Spleen (tissue), 11 donors: ENCODE measurements at regions not wholly inside any gene's neighbourhood (a gene's known extent, or its start where the extent isn't known, plus 50 kb on each side); places are given as distances from the start of the nearest gene placed in this dataset.

Experiments
- DNase-seq: peaks from one replicate; pipeline ENCODE4 v3.0.0-alpha.2; 2020
- H3K27ac ChIP-seq, 8 donors: fragments of 200-600 bp; sonication (generic) in 7 of 8; 1 replicate in 4 of 8; 2 replicates in 4 of 8; pipeline versions ENCODE4 v1.5.0 to v1.8.0; 2016 to 2021; ENCODE audit warnings: inconsistent platforms in 4 of 8, mild to moderate bottlenecking in 4 of 8, moderate library complexity in 1 of 8
- H3K27me3 ChIP-seq, 7 donors: fragments of 200-600 bp; sonication (generic) in 6 of 7; replicated peaks in 1 of 7; 1 replicate in 4 of 7; 2 replicates in 3 of 7; pipeline versions ENCODE4 v1.5.0 to v1.8.0; 2016 to 2021; ENCODE audit warnings: inconsistent platforms in 3 of 7, mild to moderate bottlenecking in 1 of 7
- H3K36me3 ChIP-seq, 6 donors: fragments of 200-600 bp; sonication (generic) in 5 of 6; 1 replicate in 4 of 6; 2 replicates in 2 of 6; pipeline versions ENCODE4 v1.5.0 to v1.8.0; 2016 to 2021; ENCODE audit warnings: inconsistent platforms in 2 of 6
- H3K4me1 ChIP-seq, 6 donors: fragments of 200-600 bp; sonication (generic) in 5 of 6; 1 replicate in 3 of 6; 2 replicates in 3 of 6; pipeline versions ENCODE4 v1.5.0 to v1.8.0; 2016 to 2021; ENCODE audit warnings: inconsistent platforms in 3 of 6
- H3K4me3 ChIP-seq, 8 donors: fragments of 200-600 bp; sonication (generic) in 7 of 8; 1 replicate in 4 of 8; 2 replicates in 4 of 8; pipeline versions ENCODE4 v1.5.0 to v1.8.0; 2016 to 2021; ENCODE audit warnings: inconsistent platforms in 4 of 8, mild to moderate bottlenecking in 4 of 8, moderate library complexity in 2 of 8
- H3K9me3 ChIP-seq, 8 donors: fragments of 200-600 bp; sonication (generic) in 7 of 8; 1 replicate in 4 of 8; 2 replicates in 4 of 8; pipeline versions ENCODE4 v1.5.0 to v1.8.0; 2016 to 2021; ENCODE audit warnings: inconsistent platforms in 4 of 8
- CTCF ChIP-seq, 11 experiments: fragments of 200-600 bp in 7 of 11; fragments of 450-650 bp in 4 of 11; sonication (generic) in 4 of 11; IDR thresholded peaks in 8 of 11; conservative IDR thresholded peaks in 3 of 11; 1 replicate in 7 of 11; 2 replicates in 4 of 11; pipeline versions ENCODE4 v1.4.0 to v1.8.0; 2016 to 2021; ENCODE audit warnings: antibody characterized with exemption in 11 of 11, inconsistent platforms in 4 of 11, mild to moderate bottlenecking in 1 of 11
- POLR2A ChIP-seq, 3 donors: fragments of 450-650 bp; IDR thresholded peaks; one replicate each; pipeline ENCODE4 v1.5.1; 2017; ENCODE audit warnings: antibody characterized with exemption in 3 of 3, mild to moderate bottlenecking in 1 of 3
- POLR2AphosphoS5 ChIP-seq, 3 donors: sonication (generic); formaldehyde crosslinking; IDR thresholded peaks; one replicate each; pipeline ENCODE4 v1.5.1; 2017; ENCODE audit warnings: antibody characterized with exemption in 3 of 3
- WGBS, 5 donors: extraction: QIAGEN DNeasy Blood & Tissue Kit in 3 of 5; methylation state at CpG; one replicate each; pipeline versions ENCODE4 v1.1.5 to v1.1.7; 2013 to 2018; 5-methylcytosine and 5-hydroxymethylcytosine counted together
- intact Hi-C: fragments of 100-400 bp; cut with DNase I; formaldehyde crosslinking; loops from one replicate; pipeline ENCODE4 v1.15.0; 2023; ENCODE audit warnings: low total_unique reads
- donor health status: healthy with polysubstance abuse.
- donor health status: DM: no; HTN: no; CAD: no; lungs with moderate emphysema.
- donor health status: DM: no; HTN: no; CAD: no.
- donor health status: Bipolar disorder and iron deficiency.
- donor health status: healthy.
- donor health status: DM: no; HTN: no; CAD: no.
- donor health status: DM: yes; HTN: yes; CAD: no.

GRCh38 chr14:97101561-97101960 is 304.4 kb downstream of the VRK1 start:
- intact Hi-C loops, result no loop called here
- 61 to 79% (median 68%) methylated on average over 8 of the region's 8 CpGs for WGBS, 5 donors
- DNase-seq, result no peak
- no peaks in the 10 kb centered on the region for H3K4me1 ChIP-seq
- H3K27me3 ChIP-seq, result peaks cover 0 to 4% (median 0%) of the 10 kb centered on the region in 7 donors
- no peaks in the 10 kb centered on the region for H3K36me3 ChIP-seq
- TF ChIP-seq POLR2AphosphoS5 (IDR thresholded peaks at IDR 0.05), result no peak
- no peak for TF ChIP-seq CTCF (IDR thresholded peaks at IDR 0.05 in 8 of 11, conservative IDR thresholded peaks at IDR 0.05 in 3 of 11)
- TF ChIP-seq POLR2A (IDR thresholded peaks at IDR 0.05), result no peak
- no peaks in the 10 kb centered on the region for H3K9me3 ChIP-seq
- H3K4me3 ChIP-seq, result no peak overlapping the region
- no peak overlapping the region for H3K27ac ChIP-seq

- no peaks in the 10 kb centered on the region for H3K36me3 ChIP-seq
- no peak for DNase-seq
- no peak for TF ChIP-seq POLR2A (IDR thresholded peaks at IDR 0.05)
- no peaks in the 10 kb centered on the region for H3K4me1 ChIP-seq
- H3K9me3 ChIP-seq, result peaks cover 0 to 9% (median 6%) of the 10 kb centered on the region in 8 donors
- no peak overlapping the region for H3K27ac ChIP-seq
- intact Hi-C loops, result no loop called here
- no peak overlapping the region for H3K4me3 ChIP-seq
- WGBS, 5 donors, result 84 to 90% (median 88%) methylated on average over 4 of the region's 4 CpGs
- peaks cover 0 to 4% (median 0%) of the 10 kb centered on the region in 7 donors for H3K27me3 ChIP-seq
Observed at GRCh38 chr14:97104029-97104428, 306.8 kb downstream of the VRK1 start.

- TF ChIP-seq CTCF (IDR thresholded peaks at IDR 0.05 in 8 of 11, conservative IDR thresholded peaks at IDR 0.05 in 3 of 11) (no peak), POLR2A (IDR thresholded peaks at IDR 0.05) (no peak), POLR2AphosphoS5 (IDR thresholded peaks at IDR 0.05) (no peak)
- H3K27ac ChIP-seq, result no peak overlapping the region
- H3K27me3 ChIP-seq, result peaks cover 0 to 4% (median 0%) of the 10 kb centered on the region in 7 donors
- H3K4me3 ChIP-seq, result no peak overlapping the region
- H3K4me1 ChIP-seq, result no peaks in the 10 kb centered on the region
- intact Hi-C loops, result no loop called here
- H3K36me3 ChIP-seq, result no peaks in the 10 kb centered on the region
- H3K9me3 ChIP-seq, result peaks cover 0 to 21% (median 13%) of the 10 kb centered on the region in 8 donors
- WGBS, 5 donors, result 57 to 72% (median 68%) methylated on average over 4 to 5 of the region's 5 CpGs
- no peak for DNase-seq
Observed at GRCh38 chr14:97106166-97106565, 309.0 kb downstream of the VRK1 start.

GRCh38 chr14:97106609-97107008 is 309.4 kb downstream of the VRK1 start:
- Histone ChIP-seq H3K36me3 (no peaks in the 10 kb centered on the region), H3K4me3 (no peak overlapping the region), H3K4me1 (no peaks in the 10 kb centered on the region), H3K27ac (no peak overlapping the region), H3K27me3 (peaks cover 0 to 4% (median 0%) of the 10 kb centered on the region in 7 donors), H3K9me3 (peaks cover 0 to 21% (median 13%) of the 10 kb centered on the region in 8 donors)
- intact Hi-C loops, result no loop called here
- no peak for DNase-seq
- WGBS, 5 donors, result 65 to 73% (median 67%) methylated on average over 10 of the region's 10 CpGs
- TF ChIP-seq CTCF (IDR thresholded peaks at IDR 0.05 in 8 of 11, conservative IDR thresholded peaks at IDR 0.05 in 3 of 11), result no peak
- TF ChIP-seq POLR2A (IDR thresholded peaks at IDR 0.05), result no peak
- TF ChIP-seq POLR2AphosphoS5 (IDR thresholded peaks at IDR 0.05), result no peak

- Histone ChIP-seq H3K36me3 (no peaks in the 10 kb centered on the region), H3K4me3 (no peak overlapping the region), H3K27me3 (peaks cover 0 to 6% (median 0%) of the 10 kb centered on the region in 7 donors), H3K27ac (no peak overlapping the region), H3K4me1 (no peaks in the 10 kb centered on the region), H3K9me3 (peaks cover 0 to 21% (median 13%) of the 10 kb centered on the region in 8 donors)
- TF ChIP-seq POLR2AphosphoS5 (IDR thresholded peaks at IDR 0.05) (no peak), CTCF (IDR thresholded peaks at IDR 0.05 in 8 of 11, conservative IDR thresholded peaks at IDR 0.05 in 3 of 11) (no peak), POLR2A (IDR thresholded peaks at IDR 0.05) (no peak)
- DNase-seq, result no peak
- WGBS, 5 donors, result 81 to 96% (median 88%) methylated on average over 9 of the region's 9 CpGs
- intact Hi-C loops, result no loop called here
Observed at GRCh38 chr14:97107080-97107479, 309.9 kb downstream of the VRK1 start.
